Hippocampal formation (tissue), 2 donors: ENCODE measurements at regions not wholly inside any gene's neighbourhood (a gene's known extent, or its start where the extent isn't known, plus 50 kb on each side); places are given as distances from the start of the nearest gene placed in this dataset.

Experiments used
- DNase-seq, 2 donors: peaks; one replicate each; lab custom pipeline; 2025; lab: John Stamatoyannopoulos, UW

DNA sequence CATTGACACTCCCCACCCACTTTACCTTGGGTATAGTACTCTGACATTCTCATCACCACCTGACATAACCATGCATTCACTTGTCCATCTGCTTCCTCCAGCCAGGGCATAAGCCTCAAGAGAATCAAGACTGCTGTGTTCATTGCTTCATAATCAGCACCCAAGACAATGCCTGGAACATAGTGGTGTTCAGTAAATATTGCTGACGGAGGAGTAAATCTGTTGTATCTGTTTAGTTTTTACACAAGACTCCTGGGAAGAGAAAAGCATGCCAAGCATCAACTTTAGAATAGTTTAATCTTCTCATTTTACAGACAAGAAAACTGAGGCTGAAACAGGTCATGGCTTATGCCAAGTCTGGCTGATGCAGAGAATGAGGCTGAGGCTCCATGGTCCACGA, 173.9 kb upstream of the DUSP10 start:
- no peak for DNase-seq

DNA sequence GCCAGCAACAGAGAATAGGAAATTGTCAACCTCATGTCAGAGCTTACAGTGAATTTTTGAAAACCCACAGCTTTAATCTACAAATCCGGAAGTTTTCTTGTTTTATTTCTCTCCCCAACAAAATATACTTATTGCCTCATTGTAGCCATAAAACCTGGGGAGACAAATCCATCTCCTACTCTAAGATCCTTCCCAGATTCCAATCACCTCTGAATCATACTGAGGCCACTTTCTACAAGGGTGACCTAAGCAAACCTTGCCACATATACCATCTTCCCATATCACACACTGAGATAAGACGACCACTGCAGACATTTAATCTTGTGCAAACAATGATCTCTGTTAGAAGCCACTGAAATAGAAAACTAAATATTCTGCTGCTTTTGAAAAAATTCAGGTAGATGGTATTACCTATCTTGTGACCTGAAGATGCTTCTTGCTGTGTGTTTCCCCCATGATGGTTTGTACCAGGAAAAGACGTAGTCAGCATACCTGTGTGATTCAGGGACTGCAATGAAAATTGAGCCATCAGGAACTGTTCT, 171.5 kb upstream of the DUSP10 start:
- no peak for DNase-seq

DNA sequence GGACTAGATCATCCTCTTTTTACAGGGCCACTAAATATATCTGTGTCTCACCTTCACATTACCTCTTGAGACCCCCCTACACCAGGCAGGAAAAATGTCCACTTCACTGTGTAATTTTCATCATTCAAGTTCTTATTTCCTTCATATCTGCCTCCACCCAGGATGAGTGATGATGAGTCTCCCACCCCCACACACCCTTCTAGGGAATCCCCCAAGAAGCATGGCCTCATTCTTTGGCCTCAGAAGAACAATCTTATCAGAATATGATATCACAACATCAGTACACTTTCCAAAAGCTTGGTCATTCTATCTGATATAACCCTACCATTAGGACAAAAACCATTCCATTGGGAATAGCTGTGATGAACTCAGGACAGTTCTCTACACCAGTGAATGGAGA, 170.3 kb upstream of the DUSP10 start:
- no peak for DNase-seq

DNA sequence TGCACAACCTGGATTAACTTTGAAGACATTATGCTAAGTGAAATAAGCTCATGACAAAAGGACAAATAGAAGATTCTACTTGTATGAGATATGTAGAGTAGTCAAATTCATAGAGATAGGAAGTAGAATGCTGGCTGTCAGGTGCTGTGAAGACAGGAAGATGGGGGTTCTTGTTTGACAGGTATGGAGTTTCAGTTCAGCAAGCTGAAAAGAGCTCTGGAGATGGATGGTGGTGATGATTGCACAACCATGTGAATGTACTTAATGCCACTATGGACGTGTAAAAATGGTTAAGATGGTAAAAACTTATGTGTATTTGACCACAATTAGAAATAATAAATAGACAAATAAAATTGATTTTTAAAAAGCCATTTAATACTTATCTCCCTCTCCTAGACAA, 169.8 kb upstream of the DUSP10 start:
- DNase-seq: no peak

DNA sequence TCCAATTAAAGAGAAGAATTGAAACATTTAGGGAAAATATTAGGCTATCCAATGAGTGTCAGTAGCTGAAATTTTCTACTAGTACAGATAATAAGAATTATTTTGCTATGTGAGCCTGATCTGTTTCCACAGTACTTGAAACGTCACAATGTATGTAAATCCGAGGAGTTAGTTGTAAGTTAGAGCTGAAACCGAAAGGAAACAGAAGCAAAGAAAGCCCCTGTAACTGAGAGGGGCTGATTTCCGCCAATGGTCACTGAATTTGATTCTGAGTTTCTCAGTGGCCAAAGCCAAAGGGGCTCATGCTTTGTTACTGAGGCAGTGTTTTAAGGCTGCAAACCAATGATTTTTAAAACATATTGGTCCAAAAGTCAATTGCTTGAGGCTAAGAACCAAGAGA, 168.3 kb upstream of the DUSP10 start:
- DNase-seq: no peak

DNA sequence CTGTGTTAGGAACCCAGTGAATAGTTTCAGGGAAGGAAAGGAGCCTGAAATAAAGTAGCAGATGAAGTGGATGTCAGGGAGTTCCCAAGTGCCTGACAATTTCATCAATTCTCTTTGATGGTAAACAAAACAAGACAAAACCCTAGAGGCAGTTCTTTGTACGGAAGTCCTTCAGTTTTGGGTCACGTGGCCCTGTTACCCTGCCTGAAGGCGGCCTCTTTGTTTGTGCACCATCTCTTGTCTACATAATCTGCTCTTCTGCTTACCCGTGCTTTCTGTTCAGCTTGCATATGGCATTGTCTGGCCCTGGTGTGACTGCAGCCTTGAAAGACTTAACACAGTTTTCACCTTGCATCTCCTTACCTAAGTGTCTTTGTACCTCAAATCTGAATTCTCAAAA, 166.7 kb upstream of the DUSP10 start:
- no peak for DNase-seq

DNA sequence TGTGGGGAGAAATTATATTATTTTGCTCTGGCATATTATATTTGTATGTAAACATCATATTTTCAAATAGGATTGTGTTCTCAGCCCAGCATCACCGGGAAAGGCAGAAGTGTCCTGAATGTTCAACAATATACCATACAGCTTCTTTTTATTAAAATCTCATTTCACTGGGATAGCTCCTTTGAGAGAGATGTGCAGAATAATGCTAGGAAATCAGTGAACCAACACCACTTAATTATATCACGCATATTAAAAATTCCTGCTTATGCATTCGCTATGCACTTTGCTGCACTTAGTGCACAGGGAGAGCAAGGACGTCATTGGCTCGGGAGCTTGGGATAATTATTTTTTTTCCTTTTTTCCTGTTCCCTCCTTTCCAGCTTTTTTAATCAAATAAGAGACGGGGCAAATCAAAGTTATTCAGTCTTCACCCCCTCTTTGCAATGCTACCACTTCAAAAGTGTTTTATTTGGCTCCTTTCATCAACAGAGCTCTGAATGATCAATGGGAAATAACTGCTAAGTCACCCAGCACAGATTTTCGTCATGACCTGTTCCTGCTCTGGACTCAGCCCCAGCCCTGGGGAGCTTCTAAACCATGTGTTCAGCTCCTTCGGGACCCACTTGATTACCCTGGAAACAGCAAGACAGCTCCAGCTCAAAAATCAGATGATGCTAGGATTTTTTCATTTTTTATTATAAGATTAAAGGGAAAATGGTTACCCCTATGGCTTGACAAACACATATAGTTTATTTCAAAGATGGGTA, 165.5 kb upstream of the DUSP10 start:
- DNase-seq: no peak

DNA sequence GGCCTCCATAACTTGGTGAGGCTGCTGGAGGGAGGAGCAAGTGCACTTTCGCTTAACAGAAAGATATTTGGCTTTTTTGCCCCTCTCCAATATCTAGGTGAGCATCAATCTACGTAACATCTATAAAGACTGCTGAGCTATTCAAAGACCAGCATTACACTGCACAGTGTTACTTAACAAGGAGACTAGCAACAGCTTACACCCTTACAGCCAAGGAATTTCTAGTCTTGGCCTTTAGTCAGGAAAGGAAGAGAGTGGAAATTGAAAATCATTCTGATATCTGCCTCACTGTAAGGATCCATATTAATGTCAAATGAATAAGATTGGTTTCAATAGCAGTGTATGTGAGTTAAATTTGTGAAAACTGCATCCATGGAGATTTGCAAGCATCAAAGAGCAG, 163.9 kb upstream of the DUSP10 start:
- no peak for DNase-seq

DNA sequence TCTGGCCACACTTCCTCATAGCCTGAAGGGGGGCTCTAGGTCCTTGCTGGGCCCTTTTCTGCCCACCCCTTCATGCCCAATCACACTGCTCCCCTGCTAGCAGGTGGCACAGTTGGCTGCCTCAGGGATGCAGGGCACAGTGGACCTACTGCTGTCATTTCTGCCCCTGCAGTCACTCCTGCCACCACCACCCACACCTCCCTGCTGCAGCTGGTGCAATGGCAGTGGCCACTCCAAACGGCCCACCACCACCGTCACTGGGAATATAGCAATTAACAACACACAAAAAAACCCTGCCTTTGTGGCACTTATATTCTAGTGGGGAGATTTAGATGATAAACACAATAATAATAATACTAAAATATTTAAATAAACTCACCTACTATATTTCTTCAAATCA, 162.4 kb upstream of the DUSP10 start:
- DNase-seq: no peak

DNA sequence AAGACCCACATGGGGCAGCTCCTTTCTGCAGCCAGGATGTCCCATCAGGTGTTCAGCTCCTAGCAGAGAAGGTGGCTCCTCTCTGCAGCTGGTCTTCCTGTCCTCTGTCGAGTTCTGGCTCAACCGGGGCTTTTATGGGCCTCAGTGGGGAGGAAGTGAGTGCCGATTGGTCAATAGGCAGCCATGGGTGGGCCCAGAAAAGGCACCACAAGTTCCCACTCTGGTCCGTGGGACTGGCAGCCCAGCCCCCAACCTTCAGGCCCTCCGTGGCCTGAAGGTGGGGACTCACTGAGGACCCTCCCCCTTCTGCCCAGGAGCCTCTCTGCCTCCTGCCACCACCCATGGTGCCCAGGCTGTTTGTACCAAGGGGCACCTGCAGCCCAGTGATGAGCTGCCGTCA, 161.7 kb upstream of the DUSP10 start:
- no peak for DNase-seq

DNA sequence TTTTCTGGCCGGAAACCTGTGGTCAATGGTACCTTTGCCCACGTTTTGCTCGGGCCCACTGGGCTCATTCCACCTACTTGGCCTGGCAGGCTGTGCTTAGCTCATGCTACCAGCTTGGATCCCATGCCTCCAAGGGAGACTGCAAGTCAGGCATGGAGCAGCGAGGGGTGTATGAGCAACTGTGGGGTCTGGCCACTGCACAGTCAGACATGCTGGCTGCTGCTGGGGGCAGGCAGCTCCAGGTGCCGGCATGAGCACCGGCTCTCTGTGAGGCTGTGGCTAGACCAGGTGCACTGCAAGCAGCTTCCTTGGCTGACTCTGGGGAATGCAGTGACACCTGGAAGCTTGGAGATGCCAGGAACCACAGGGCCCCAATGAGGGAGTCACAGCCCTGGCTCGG, 161.1 kb upstream of the DUSP10 start:
- no peak for DNase-seq

DNA sequence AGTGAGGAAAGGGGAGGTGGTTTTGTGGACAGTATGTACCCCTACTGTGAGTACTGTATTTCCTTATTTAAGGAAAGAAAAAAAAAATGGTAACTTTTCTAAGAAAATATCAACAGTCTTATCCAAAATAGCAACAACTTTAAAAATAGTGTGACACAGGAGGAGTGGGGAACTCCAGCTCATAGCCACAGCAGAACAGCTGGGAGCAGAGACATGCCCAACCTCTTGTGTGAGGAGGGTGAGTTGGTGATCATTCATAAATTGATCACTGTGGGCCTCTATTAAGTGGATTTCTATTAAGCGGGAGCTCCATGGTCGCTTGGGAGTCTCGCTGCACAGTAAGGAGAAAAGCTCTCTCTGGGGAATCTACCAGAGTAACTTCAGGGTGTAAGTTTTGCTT, 158.8 kb upstream of the DUSP10 start:
- no peak for DNase-seq

DNA sequence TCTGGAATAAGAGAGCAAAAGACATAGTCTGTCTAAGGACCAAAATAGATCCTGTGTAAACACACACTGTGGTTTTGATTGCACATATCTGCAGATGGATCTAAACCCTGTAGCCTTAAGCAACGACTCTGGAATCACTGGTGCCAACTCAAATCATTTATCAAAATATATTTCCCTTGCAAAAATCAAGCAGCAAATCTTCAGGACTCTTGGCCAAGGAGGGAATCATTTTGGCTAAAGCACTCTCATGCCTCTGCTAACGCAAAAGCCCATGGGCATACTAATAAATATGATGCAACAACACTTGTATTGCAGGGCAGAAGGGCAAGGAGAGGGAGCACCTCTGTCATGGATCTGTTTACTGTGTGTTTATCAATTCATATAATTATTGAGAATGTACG, 155.4 kb upstream of the DUSP10 start:
- no peak for DNase-seq

DNA sequence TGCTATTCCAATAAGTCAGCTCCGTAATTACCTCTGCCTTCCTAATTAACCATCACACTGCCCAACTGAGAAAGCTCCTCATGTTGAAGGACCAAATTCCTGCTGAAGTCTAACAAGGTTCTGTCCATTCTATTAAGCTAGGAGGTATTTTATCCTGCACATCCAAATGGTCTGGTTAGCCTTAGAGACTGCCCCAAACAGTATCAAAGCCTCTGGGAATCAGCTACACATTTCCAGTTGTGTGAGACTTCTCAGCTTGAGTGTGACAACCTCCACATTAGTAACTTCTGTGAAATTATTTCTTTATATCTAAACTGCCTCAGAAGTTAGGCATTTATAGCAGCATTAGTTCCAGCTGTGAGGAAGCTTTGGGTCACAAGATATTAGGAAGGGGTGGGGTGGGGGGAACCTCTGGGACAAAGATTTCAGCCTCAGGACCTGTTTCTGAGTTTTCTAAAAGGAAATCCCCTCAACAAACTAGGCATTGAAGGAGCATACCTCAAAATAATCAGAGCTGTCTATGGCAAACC, 150.5 kb upstream of the DUSP10 start:
- DNase-seq: no peak

DNA sequence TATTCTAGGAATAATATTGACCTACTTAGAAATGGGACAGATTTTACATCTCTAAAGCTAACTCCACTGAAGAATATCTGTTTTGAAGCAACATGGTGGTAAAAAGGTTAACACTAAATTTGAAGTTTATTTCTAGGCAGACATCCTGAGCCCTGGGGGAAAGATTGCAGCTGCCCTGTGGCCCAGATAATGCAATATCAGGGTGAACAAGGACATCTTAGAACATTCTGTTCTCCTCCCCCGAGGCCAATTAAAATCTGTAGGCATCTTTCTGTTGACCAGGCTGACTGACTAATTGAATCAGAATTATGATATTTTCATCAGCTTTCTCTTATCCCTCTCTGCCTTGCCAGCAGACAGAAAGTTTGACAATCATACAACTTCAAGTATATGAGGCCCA, 149.8 kb upstream of the DUSP10 start:
- no peak for DNase-seq

DNA sequence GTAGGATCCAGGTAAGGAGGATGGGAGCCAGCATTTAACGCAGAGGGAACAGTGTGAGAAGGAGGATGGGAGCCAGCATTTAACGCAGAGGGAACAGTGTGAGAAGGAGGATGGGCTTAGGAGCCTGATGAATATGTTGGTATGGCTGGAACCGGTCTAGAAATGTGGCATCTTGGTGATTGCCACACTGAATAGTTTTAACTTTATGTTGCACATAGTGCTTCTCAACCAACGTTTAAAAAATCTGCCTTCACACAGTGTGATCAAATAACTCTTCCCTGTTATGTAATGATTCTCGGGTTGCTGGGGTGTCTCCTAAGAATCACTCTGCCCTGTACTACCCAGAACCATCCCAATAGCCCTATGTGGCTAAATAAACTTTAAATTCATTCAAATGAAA, 146.9 kb upstream of the DUSP10 start:
- no peak for DNase-seq

DNA sequence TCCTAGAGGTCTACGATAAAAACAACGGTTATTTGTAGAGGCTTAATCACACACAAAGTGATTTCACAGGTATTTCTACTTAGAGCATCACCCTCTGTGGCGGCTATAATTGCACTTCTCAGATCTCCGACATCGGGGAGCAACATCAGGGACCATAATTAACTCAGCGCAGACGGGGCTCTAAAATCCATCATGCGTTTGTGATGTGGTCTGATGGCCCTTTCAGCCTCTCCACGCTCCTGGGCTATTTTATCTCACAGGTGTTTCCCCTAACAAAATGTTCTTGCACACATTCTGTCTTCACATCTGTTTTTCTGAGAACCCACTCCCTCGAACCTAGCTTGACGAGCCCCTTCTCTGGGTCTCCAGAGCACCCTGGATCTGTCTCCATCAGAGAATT, 146.3 kb upstream of the DUSP10 start:
- DNase-seq: no peak

DNA sequence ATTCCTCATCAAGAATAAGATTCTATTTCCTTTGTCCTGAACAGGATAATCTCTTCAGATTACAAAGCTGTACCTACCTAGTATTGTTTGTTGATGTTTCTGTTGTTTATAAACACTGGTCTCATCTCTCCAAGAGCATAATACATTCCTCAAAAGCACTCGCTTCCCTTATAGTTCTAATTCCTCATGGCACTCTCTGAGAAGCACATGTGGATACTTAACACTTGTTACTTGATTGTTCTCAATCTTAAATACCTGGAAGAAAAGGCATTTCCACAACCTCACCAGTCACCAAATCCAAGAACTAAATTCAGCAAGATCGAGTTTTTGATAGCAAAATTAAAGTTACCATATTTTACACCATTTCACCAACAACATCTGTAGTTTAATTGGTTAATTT, 145.9 kb upstream of the DUSP10 start:
- DNase-seq: no peak

DNA sequence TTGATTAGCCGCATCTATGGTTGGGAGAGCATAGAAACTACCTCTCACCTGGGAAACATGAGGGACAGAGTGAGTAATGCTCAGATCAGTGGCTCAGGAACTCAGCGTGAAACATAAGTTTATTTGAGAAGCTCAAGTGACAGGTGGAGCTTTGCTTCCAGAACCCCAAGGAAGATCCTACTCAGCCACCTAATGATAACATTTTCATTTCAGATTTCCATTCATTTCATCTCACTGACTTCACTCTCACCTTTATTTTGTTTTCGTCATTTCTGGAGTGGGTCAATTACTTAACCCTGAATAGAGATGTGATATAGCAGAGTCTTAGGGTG, 145.5 kb upstream of the DUSP10 start:
- DNase-seq: no peak

DNA sequence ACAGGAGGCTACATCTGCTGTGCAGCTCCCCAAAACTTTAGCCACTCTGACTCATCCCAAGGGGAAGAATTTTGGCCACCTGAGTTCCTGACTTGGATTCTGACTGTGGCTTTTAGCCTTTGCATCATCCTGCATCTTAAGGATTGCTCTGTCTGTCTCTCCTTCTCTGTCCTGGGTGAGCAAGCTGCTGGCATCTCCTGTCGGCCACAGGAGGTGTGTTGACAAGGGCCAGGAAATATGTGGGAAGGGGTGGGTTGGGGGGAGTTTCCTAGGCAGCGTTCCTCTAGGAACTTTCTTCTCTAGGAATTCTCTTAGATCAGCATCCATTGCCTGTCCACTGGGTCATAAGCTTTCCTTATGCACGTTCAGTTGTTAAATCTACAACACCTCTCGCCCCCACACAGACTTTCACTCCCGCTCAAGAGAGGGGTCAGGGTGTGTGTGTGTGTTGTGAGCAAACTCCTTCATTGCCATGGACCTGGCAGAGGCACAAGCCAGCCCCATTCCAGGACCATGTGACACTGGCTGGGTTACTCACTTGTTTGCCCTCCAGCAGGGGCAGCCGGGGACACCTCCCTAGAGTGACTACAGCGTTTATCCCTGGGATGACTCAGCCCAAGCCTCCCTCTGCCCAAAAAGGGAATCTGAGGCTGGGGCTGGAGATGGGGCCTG, 145.0 kb upstream of the DUSP10 start:
- DNase-seq: no peak

DNA sequence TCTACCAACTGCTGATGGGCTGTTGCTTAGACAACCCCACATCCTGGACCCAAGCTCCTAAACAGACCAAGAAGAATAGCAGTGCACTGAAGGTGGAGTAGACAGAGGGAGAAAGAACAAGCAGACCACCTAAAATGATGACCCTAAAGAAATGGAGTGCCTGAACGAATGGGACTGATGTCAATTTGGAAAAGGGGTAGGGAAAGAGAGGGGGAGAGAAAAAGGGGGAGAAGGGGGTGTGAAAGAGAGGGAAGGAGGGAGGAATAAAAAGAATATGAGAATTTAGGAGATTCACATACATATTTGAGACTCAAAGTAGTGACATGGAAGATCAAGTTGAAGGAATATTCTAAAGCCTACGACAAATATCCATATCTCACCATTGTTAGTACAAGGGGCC, 144.4 kb upstream of the DUSP10 start:
- no peak for DNase-seq

DNA sequence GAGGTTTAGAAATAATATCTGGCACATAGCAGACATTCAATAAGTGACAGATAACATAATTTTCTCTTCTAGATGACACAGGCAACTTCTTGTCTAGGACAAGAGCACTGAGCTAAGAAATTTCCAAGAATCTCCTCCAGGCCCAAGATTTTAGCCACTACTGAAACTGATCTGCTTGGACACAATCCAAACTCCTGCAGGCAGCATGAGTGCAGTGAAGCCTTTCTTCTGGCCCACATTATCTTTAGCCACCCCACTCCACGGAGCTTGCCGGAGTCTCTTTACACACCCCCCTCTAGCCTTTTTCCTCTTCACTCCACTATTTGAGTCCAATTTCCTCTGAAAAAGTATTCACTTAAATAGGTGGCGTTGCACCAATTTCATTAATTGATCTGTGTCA, 142.9 kb upstream of the DUSP10 start:
- DNase-seq: no peak

DNA sequence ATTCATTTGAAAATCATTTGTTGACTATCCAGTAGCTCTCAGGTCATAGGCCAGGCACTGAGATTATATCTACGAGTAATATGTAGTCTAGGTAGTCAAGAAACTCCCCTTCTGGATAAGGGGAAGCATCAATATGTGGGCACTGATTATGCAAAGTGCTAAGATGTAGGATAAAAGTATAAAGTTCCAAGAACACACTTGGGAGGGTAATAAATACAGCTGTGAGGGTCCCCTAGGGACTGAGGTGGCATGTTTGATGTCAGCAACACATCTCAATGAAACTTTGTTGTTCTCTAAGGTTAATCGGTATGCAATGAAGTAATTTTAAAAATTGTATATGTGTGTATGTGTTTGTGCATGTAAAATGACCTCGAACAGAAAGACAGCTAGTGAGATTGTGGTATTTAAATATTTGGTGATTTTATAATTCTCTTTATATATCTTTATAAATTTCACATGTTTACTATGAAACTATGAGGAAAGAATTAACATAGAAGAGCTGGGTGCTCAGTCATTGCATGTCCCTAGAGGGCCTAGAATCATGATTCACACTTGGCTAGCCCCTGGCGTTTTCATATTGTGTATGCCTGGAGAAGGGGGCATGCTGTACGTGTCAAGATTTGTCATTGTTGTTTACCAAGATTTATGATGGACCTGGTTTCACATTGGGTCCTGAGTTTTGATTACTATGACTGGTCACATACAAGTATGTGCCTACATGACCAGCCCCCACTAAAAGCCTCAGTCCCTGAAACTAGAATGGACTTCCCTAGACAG, 140.1 kb upstream of the DUSP10 start:
- DNase-seq: no peak
